ENCODE measurements at regions not wholly inside any gene's neighbourhood (a gene's known extent, or its start where the extent isn't known, plus 50 kb on each side); places are given as distances from the start of the nearest gene placed in this dataset.
"Not testable (repeated sequence)": the region's sequence is repeated elsewhere in the genome, so short reads cannot be mapped to it uniquely, and the experiment has no call there.

- not testable (repeated sequence) for DNase-seq
Measured at GRCh38 chr13:109934520-109934919, 148.1 kb upstream of the IRS2 start.

- DNase-seq, result no peak
Measured at GRCh38 chr13:109933476-109933875, 147.1 kb upstream of the IRS2 start.

- no peak for DNase-seq
Measured at GRCh38 chr13:109924376-109924775, 138.0 kb upstream of the IRS2 start.

GRCh38 chr13:109922518-109922917 is 136.1 kb upstream of the IRS2 start:
- DNase-seq, result no peak

GRCh38 chr13:109919715-109920375 is 133.5 kb upstream of the IRS2 start:
- DNase-seq, result no peak

- no peak for DNase-seq
Measured at GRCh38 chr13:109918179-109918711, 131.9 kb upstream of the IRS2 start.

- DNase-seq, result no peak
Measured at GRCh38 chr13:109917422-109917821, 131.0 kb upstream of the IRS2 start.

- no peak for DNase-seq
Measured at GRCh38 chr13:109913936-109914510, 127.6 kb upstream of the IRS2 start.

GRCh38 chr13:109913186-109913585 is 126.8 kb upstream of the IRS2 start:
- no peak for DNase-seq

- DNase-seq, result no peak
Measured at GRCh38 chr13:109910194-109910593, 123.8 kb upstream of the IRS2 start.

GRCh38 chr13:109906976-109907375 is 120.6 kb upstream of the IRS2 start:
- DNase-seq, result no peak

- no peak for DNase-seq
Measured at GRCh38 chr13:109904218-109904617, 117.8 kb upstream of the IRS2 start.

- no peak for DNase-seq
Measured at GRCh38 chr13:109900741-109901140, 114.4 kb upstream of the IRS2 start.

GRCh38 chr13:109900320-109900719 is 113.9 kb upstream of the IRS2 start:
- DNase-seq, result no peak

- DNase-seq, result no peak
Measured at GRCh38 chr13:109899748-109900147, 113.4 kb upstream of the IRS2 start.

- no peak for DNase-seq
Measured at GRCh38 chr13:109899316-109899715, 112.9 kb upstream of the IRS2 start.

- DNase-seq, result no peak
Measured at GRCh38 chr13:109897988-109898624, 111.7 kb upstream of the IRS2 start.

GRCh38 chr13:109892101-109892500 is 105.7 kb upstream of the IRS2 start:
- no peak for DNase-seq

- no peak for DNase-seq
Measured at GRCh38 chr13:109885235-109885634, 98.9 kb upstream of the IRS2 start.

GRCh38 chr13:109884462-109884861 is 98.1 kb upstream of the IRS2 start:
- DNase-seq, result no peak

GRCh38 chr13:109883181-109884180 is 97.1 kb upstream of the IRS2 start:
- DNase-seq, result no peak

GRCh38 chr13:109881961-109882558 is 95.7 kb upstream of the IRS2 start:
- DNase-seq, result no peak

- DNase-seq, result no peak
Measured at GRCh38 chr13:109881347-109881725, 95.0 kb upstream of the IRS2 start.
